H1 (cell line): ENCODE measurements at regions not wholly inside any gene's neighbourhood (a gene's known extent, or its start where the extent isn't known, plus 50 kb on each side); places are given as distances from the start of the nearest gene placed in this dataset.

Source experiments
- ASH2L ChIP-seq: fragments of 200-600, 300-600 bp; sonication (generic); IDR thresholded peaks from one replicate; pipeline ENCODE4 v1.7.1; 2017; ENCODE audit warnings: low read length
- BCL11A ChIP-seq, 2 experiments: IDR thresholded peaks; one replicate each; pipeline ENCODE4 v1.6.1; 2011; ENCODE audit warnings: low read depth in 2 of 2, low read length in 2 of 2, mild to moderate bottlenecking in 2 of 2
- CBX5 ChIP-seq: fragments of 300-800, 300-1000 bp; sonication (generic); IDR thresholded peaks from 2 replicates; pipeline ENCODE4 v1.7.1; 2016; ENCODE audit warnings: antibody characterized with exemption, low read length, low read depth
- GTF2F1 ChIP-seq: IDR thresholded peaks from 2 replicates; pipeline ENCODE4 v1.6.1; 2012; ENCODE audit warnings: low read depth, low read length, improper control_type of control experiment, borderline replicate concordance
- TF ChIP-seq, protein P1 (sequence below): fragments of 300-600 bp; sonication (generic); IDR thresholded peaks from 2 replicates; pipeline ENCODE4 v1.7.1; 2012; ENCODE audit warnings: low read length, moderate library complexity, mild to moderate bottlenecking, inconsistent platforms; ENCODE audit not compliant: insufficient replicate concordance

- TF ChIP-seq, protein P1, sequence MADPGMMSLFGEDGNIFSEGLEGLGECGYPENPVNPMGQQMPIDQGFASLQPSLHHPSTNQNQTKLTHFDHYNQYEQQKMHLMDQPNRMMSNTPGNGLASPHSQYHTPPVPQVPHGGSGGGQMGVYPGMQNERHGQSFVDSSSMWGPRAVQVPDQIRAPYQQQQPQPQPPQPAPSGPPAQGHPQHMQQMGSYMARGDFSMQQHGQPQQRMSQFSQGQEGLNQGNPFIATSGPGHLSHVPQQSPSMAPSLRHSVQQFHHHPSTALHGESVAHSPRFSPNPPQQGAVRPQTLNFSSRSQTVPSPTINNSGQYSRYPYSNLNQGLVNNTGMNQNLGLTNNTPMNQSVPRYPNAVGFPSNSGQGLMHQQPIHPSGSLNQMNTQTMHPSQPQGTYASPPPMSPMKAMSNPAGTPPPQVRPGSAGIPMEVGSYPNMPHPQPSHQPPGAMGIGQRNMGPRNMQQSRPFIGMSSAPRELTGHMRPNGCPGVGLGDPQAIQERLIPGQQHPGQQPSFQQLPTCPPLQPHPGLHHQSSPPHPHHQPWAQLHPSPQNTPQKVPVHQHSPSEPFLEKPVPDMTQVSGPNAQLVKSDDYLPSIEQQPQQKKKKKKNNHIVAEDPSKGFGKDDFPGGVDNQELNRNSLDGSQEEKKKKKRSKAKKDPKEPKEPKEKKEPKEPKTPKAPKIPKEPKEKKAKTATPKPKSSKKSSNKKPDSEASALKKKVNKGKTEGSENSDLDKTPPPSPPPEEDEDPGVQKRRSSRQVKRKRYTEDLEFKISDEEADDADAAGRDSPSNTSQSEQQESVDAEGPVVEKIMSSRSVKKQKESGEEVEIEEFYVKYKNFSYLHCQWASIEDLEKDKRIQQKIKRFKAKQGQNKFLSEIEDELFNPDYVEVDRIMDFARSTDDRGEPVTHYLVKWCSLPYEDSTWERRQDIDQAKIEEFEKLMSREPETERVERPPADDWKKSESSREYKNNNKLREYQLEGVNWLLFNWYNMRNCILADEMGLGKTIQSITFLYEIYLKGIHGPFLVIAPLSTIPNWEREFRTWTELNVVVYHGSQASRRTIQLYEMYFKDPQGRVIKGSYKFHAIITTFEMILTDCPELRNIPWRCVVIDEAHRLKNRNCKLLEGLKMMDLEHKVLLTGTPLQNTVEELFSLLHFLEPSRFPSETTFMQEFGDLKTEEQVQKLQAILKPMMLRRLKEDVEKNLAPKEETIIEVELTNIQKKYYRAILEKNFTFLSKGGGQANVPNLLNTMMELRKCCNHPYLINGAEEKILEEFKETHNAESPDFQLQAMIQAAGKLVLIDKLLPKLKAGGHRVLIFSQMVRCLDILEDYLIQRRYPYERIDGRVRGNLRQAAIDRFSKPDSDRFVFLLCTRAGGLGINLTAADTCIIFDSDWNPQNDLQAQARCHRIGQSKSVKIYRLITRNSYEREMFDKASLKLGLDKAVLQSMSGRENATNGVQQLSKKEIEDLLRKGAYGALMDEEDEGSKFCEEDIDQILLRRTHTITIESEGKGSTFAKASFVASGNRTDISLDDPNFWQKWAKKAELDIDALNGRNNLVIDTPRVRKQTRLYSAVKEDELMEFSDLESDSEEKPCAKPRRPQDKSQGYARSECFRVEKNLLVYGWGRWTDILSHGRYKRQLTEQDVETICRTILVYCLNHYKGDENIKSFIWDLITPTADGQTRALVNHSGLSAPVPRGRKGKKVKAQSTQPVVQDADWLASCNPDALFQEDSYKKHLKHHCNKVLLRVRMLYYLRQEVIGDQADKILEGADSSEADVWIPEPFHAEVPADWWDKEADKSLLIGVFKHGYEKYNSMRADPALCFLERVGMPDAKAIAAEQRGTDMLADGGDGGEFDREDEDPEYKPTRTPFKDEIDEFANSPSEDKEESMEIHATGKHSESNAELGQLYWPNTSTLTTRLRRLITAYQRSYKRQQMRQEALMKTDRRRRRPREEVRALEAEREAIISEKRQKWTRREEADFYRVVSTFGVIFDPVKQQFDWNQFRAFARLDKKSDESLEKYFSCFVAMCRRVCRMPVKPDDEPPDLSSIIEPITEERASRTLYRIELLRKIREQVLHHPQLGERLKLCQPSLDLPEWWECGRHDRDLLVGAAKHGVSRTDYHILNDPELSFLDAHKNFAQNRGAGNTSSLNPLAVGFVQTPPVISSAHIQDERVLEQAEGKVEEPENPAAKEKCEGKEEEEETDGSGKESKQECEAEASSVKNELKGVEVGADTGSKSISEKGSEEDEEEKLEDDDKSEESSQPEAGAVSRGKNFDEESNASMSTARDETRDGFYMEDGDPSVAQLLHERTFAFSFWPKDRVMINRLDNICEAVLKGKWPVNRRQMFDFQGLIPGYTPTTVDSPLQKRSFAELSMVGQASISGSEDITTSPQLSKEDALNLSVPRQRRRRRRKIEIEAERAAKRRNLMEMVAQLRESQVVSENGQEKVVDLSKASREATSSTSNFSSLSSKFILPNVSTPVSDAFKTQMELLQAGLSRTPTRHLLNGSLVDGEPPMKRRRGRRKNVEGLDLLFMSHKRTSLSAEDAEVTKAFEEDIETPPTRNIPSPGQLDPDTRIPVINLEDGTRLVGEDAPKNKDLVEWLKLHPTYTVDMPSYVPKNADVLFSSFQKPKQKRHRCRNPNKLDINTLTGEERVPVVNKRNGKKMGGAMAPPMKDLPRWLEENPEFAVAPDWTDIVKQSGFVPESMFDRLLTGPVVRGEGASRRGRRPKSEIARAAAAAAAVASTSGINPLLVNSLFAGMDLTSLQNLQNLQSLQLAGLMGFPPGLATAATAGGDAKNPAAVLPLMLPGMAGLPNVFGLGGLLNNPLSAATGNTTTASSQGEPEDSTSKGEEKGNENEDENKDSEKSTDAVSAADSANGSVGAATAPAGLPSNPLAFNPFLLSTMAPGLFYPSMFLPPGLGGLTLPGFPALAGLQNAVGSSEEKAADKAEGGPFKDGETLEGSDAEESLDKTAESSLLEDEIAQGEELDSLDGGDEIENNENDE, result no peak
- no peak for TF ChIP-seq GTF2F1
- no peak for TF ChIP-seq BCL11A (IDR thresholded peaks at IDR 0.05; ENCODE audit: low read depth in 2 of 2, low read length in 2 of 2)
- no peak for TF ChIP-seq ASH2L
- TF ChIP-seq CBX5, result no peak
These were observed 279.7 kb upstream of the KAZN start (continued) for GRCh38 chr1:14318830-14319229.
